HG02678 (cell line): ENCODE measurements at regions not wholly inside any gene's neighbourhood (a gene's known extent, or its start where the extent isn't known, plus 50 kb on each side); places are given as distances from the start of the nearest gene placed in this dataset.
"Not testable (repeated sequence)": the region's sequence is repeated elsewhere in the genome, so short reads cannot be mapped to it uniquely, and the experiment has no call there.

Experiments used
- ATAC-seq: cut with Tn5 transposase; IDR thresholded peaks from one replicate; pipeline ENCODE4 v1.9.1; 2021; ENCODE audit warnings: mild to moderate bottlenecking, moderate library complexity; ENCODE audit not compliant: unreplicated experiment

- not testable (repeated sequence) for ATAC-seq
Observed at GRCh38 chr18:76611750-76612045, 116.7 kb upstream of the ZNF516 start.

GRCh38 chr18:76610933-76611749, 116.1 kb upstream of the ZNF516 start:
- ATAC-seq: no peak

GRCh38 chr18:76610012-76610411, 115.0 kb upstream of the ZNF516 start:
- no peak for ATAC-seq

- ATAC-seq: no peak
Observed at GRCh38 chr18:76605341-76605929, 110.4 kb upstream of the ZNF516 start.

GRCh38 chr18:76604935-76605240, 109.8 kb upstream of the ZNF516 start:
- no peak for ATAC-seq

GRCh38 chr18:76604108-76604934, 109.3 kb upstream of the ZNF516 start:
- ATAC-seq: no peak

GRCh38 chr18:76602191-76602590, 107.1 kb upstream of the ZNF516 start:
- ATAC-seq: no peak

GRCh38 chr18:76600076-76600475, 105.0 kb upstream of the ZNF516 start:
- ATAC-seq: not testable (repeated sequence)

- ATAC-seq: no peak
Observed at GRCh38 chr18:76594966-76595365, 99.9 kb upstream of the ZNF516 start.

- no peak for ATAC-seq
Observed at GRCh38 chr18:76593843-76594242, 98.8 kb upstream of the ZNF516 start.

- no peak for ATAC-seq
Observed at GRCh38 chr18:76592981-76593381, 97.9 kb upstream of the ZNF516 start.

GRCh38 chr18:76592096-76592495, 97.1 kb upstream of the ZNF516 start:
- no peak for ATAC-seq

- ATAC-seq: no peak
Observed at GRCh38 chr18:76589866-76590265, 94.8 kb upstream of the ZNF516 start.

GRCh38 chr18:76589316-76589715, 94.3 kb upstream of the ZNF516 start:
- ATAC-seq: no peak

GRCh38 chr18:76588601-76589226, 93.7 kb upstream of the ZNF516 start:
- no peak for ATAC-seq

GRCh38 chr18:76587879-76588271, 92.8 kb upstream of the ZNF516 start:
- no peak for ATAC-seq

GRCh38 chr18:76587147-76587878, 92.3 kb upstream of the ZNF516 start:
- ATAC-seq: no peak

GRCh38 chr18:76584414-76585310, 89.6 kb upstream of the ZNF516 start:
- no peak for ATAC-seq

- no peak for ATAC-seq
Observed at GRCh38 chr18:76581261-76581660, 86.2 kb upstream of the ZNF516 start.
